Natural killer cell treated with Interleukin-12 subunit alpha and Interleukin-12 subunit beta and Interleukin-15 and Interleukin-18, amount 100 ng/mL, for 72 hours (primary cell): ENCODE measurements at regions not wholly inside any gene's neighbourhood (a gene's known extent, or its start where the extent isn't known, plus 50 kb on each side); places are given as distances from the start of the nearest gene placed in this dataset.
"Not testable (repeated sequence)": the region's sequence is repeated elsewhere in the genome, so short reads cannot be mapped to it uniquely, and the experiment has no call there.

Source experiments
- ATAC-seq, 2 donors: fragments of 150-1000 bp; cut with Tn5 transposase in 1 of 2; sonication (Bioruptor Pico), chemical (Tn5 transposase) in 1 of 2; 2 replicates each; pipeline ENCODE4 v1.10.0; 2021
- DNase-seq: peaks from one replicate; pipeline ENCODE4 v3.0.0; 2022; ENCODE audit warnings: low spot score
- H3K27ac Mint-ChIP-seq, 2 donors: 1 replicate in 1 of 2; 2 replicates in 1 of 2; pipeline ENCODE4 v1.8.0; 2022; ENCODE audit warnings: mixed read lengths in 2 of 2, mild to moderate bottlenecking in 1 of 2, moderate library complexity in 1 of 2
- H3K27me3 Mint-ChIP-seq, 2 donors: 1 replicate in 1 of 2; 2 replicates in 1 of 2; pipeline ENCODE4 v1.8.0; 2022; ENCODE audit warnings: mixed read lengths in 2 of 2
- H3K36me3 Mint-ChIP-seq: one replicate; pipeline ENCODE4 v1.8.0; 2022; ENCODE audit warnings: mixed read lengths
- H3K4me1 Mint-ChIP-seq, 2 donors: 1 replicate in 1 of 2; 2 replicates in 1 of 2; pipeline ENCODE4 v1.8.0; 2022; ENCODE audit warnings: low read depth in 2 of 2, mixed read lengths in 2 of 2, mild to moderate bottlenecking in 1 of 2
- H3K4me3 Mint-ChIP-seq: one replicate; pipeline ENCODE4 v1.8.0; 2022; ENCODE audit warnings: mixed read lengths
- H3K9me3 Mint-ChIP-seq: 2 replicates; pipeline ENCODE4 v1.8.0; 2022; ENCODE audit warnings: mixed read lengths

- ATAC-seq, H3K36me3 Mint-ChIP-seq, DNase-seq, H3K9me3 Mint-ChIP-seq, H3K27ac Mint-ChIP-seq, H3K4me1 Mint-ChIP-seq, H3K4me3 Mint-ChIP-seq: not testable (repeated sequence)
- H3K27me3 Mint-ChIP-seq, result peaks cover 21 to 64% of the 10 kb centered on the region in 2 donors
These were observed 83.6 kb upstream of the EXOC4 start for GRCh38 chr7:133169167-133169822.

GRCh38 chr7:133177476-133177875, 75.4 kb upstream of the EXOC4 start:
- not testable (repeated sequence) for H3K27ac Mint-ChIP-seq, ATAC-seq, H3K36me3 Mint-ChIP-seq, H3K4me1 Mint-ChIP-seq, DNase-seq, H3K9me3 Mint-ChIP-seq, H3K4me3 Mint-ChIP-seq
- peaks cover 13 to 29% of the 10 kb centered on the region in 2 donors for H3K27me3 Mint-ChIP-seq

GRCh38 chr7:133180717-133181116, 72.2 kb upstream of the EXOC4 start:
- peaks cover 6 to 12% of the 10 kb centered on the region in 2 donors for H3K27me3 Mint-ChIP-seq
- H3K4me3 Mint-ChIP-seq, result no peak overlapping the region
- no peak overlapping the region for H3K27ac Mint-ChIP-seq
- no peak for DNase-seq
- H3K36me3 Mint-ChIP-seq, result no peaks in the 10 kb centered on the region
- H3K4me1 Mint-ChIP-seq, result no peaks in the 10 kb centered on the region
- no peak for ATAC-seq
- H3K9me3 Mint-ChIP-seq, result no peaks in the 10 kb centered on the region

- no peak for DNase-seq
- no peaks in the 10 kb centered on the region for H3K36me3 Mint-ChIP-seq
- ATAC-seq, result peak in 1 of 2 donors; percentile 20
- no peak overlapping the region for H3K4me3 Mint-ChIP-seq
- peaks cover 10 to 13% of the 10 kb centered on the region in 2 donors for H3K27me3 Mint-ChIP-seq
- H3K27ac Mint-ChIP-seq, result no peak overlapping the region
- no peaks in the 10 kb centered on the region for H3K4me1 Mint-ChIP-seq
- H3K9me3 Mint-ChIP-seq, result no peaks in the 10 kb centered on the region
These were observed 69.7 kb upstream of the EXOC4 start for GRCh38 chr7:133183042-133183794.

- DNase-seq (no peak), ATAC-seq (no peak)
- peaks cover 6 to 10% of the 10 kb centered on the region in 2 donors for H3K27me3 Mint-ChIP-seq
- H3K27ac Mint-ChIP-seq, result no peak overlapping the region
- no peak overlapping the region for H3K4me3 Mint-ChIP-seq
- no peaks in the 10 kb centered on the region for H3K9me3 Mint-ChIP-seq
- H3K4me1 Mint-ChIP-seq, result no peaks in the 10 kb centered on the region
- H3K36me3 Mint-ChIP-seq, result no peaks in the 10 kb centered on the region
These were observed 68.9 kb upstream of the EXOC4 start for GRCh38 chr7:133183969-133184368.

- Mint-ChIP-seq H3K36me3 (no peaks in the 10 kb centered on the region), H3K27me3 (peaks cover 11 to 14% of the 10 kb centered on the region in 2 donors), H3K9me3 (no peaks in the 10 kb centered on the region), H3K27ac (no peak overlapping the region), H3K4me3 (no peak overlapping the region), H3K4me1 (no peaks in the 10 kb centered on the region)
- no peak for DNase-seq
- ATAC-seq, result no peak
These were observed 67.4 kb upstream of the EXOC4 start for GRCh38 chr7:133185512-133185911.

- Mint-ChIP-seq H3K9me3 (no peaks in the 10 kb centered on the region), H3K4me1 (no peaks in the 10 kb centered on the region)
- ATAC-seq, result no peak
These were observed 66.8 kb upstream of the EXOC4 start for GRCh38 chr7:133186060-133186459.

GRCh38 chr7:133190172-133190528, 62.7 kb upstream of the EXOC4 start:
- Mint-ChIP-seq H3K27me3 (peaks cover 19 to 32% of the 10 kb centered on the region in 2 donors), H3K9me3 (no peaks in the 10 kb centered on the region), H3K27ac (no peak overlapping the region), H3K36me3 (no peaks in the 10 kb centered on the region), H3K4me3 (no peak overlapping the region), H3K4me1 (no peaks in the 10 kb centered on the region)
- DNase-seq, result no peak
- no peak for ATAC-seq

More at GRCh38 chr7:133186060-133186459, 66.8 kb upstream of the EXOC4 start:
- no peak for DNase-seq
- Mint-ChIP-seq H3K4me3 (no peak overlapping the region), H3K36me3 (no peaks in the 10 kb centered on the region), H3K27me3 (peaks cover 14 to 16% of the 10 kb centered on the region in 2 donors), H3K27ac (no peak overlapping the region)

- no peak for ATAC-seq
- DNase-seq, result no peak
- H3K27me3 Mint-ChIP-seq, result peaks cover 19 to 34% of the 10 kb centered on the region in 2 donors
- H3K4me3 Mint-ChIP-seq, result no peak overlapping the region
- no peaks in the 10 kb centered on the region for H3K4me1 Mint-ChIP-seq
- no peak overlapping the region for H3K27ac Mint-ChIP-seq
- no peaks in the 10 kb centered on the region for H3K9me3 Mint-ChIP-seq
- H3K36me3 Mint-ChIP-seq, result no peaks in the 10 kb centered on the region
These were observed 62.2 kb upstream of the EXOC4 start for GRCh38 chr7:133190650-133191049.

GRCh38 chr7:133191787-133192186, 61.1 kb upstream of the EXOC4 start:
- no peak for DNase-seq
- Mint-ChIP-seq H3K9me3 (no peaks in the 10 kb centered on the region), H3K27me3 (peaks cover 21 to 33% of the 10 kb centered on the region in 2 donors), H3K4me3 (no peak overlapping the region), H3K4me1 (no peaks in the 10 kb centered on the region), H3K36me3 (no peaks in the 10 kb centered on the region), H3K27ac (no peak overlapping the region)
- ATAC-seq, result no peak

- no peaks in the 10 kb centered on the region for H3K36me3 Mint-ChIP-seq
These were observed 57.0 kb upstream of the EXOC4 start for GRCh38 chr7:133195868-133196267.

GRCh38 chr7:133196856-133197612, 55.8 kb upstream of the EXOC4 start:
- ATAC-seq, result no peak
- no peaks in the 10 kb centered on the region for H3K4me1 Mint-ChIP-seq
- peaks cover 24 to 35% of the 10 kb centered on the region in 2 donors for H3K27me3 Mint-ChIP-seq
- DNase-seq, result no peak
- H3K27ac Mint-ChIP-seq, result no peak overlapping the region
- no peak overlapping the region for H3K4me3 Mint-ChIP-seq
- H3K9me3 Mint-ChIP-seq, result no peaks in the 10 kb centered on the region
- H3K36me3 Mint-ChIP-seq, result no peaks in the 10 kb centered on the region

More at GRCh38 chr7:133195868-133196267, 57.0 kb upstream of the EXOC4 start:
- Mint-ChIP-seq H3K27me3 (peaks cover 27 to 42% of the 10 kb centered on the region in 2 donors), H3K4me3 (no peak overlapping the region), H3K9me3 (no peaks in the 10 kb centered on the region), H3K27ac (no peak overlapping the region), H3K4me1 (no peaks in the 10 kb centered on the region)
- no peak for ATAC-seq
- DNase-seq, result no peak

GRCh38 chr7:133197972-133198544, 54.8 kb upstream of the EXOC4 start:
- DNase-seq (no peak), ATAC-seq (no peak)
- H3K27me3 Mint-ChIP-seq, result peaks cover 21 to 30% of the 10 kb centered on the region in 2 donors
- H3K27ac Mint-ChIP-seq, result no peak overlapping the region
- H3K9me3 Mint-ChIP-seq, result no peaks in the 10 kb centered on the region
- no peaks in the 10 kb centered on the region for H3K36me3 Mint-ChIP-seq
- H3K4me1 Mint-ChIP-seq, result no peaks in the 10 kb centered on the region
- H3K4me3 Mint-ChIP-seq, result no peak overlapping the region
